ENCODE measurements at regions not wholly inside any gene's neighbourhood (a gene's known extent, or its start where the extent isn't known, plus 50 kb on each side); places are given as distances from the start of the nearest gene placed in this dataset.
"Not testable (repeated sequence)": the region's sequence is repeated elsewhere in the genome, so short reads cannot be mapped to it uniquely, and the experiment has no call there.

DNA sequence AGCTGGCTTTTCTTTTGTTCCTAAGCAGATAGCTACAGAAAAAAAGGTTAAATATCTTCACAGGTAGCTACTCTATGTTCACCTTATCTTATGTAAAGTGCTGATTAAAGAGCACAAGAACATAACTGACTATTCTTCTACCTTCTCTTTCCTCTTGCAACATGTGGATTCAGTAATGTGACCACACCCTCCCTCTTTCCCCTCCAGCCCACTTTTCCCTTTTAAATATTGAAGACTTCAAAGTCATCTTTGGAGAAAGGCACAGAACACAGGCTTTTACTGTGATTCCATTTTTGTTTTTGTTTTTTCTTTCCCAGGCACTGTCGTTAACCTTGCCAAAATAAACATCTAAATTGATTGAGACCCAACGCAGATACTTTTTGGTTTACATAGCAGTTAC, 418.1 kb upstream of the CDH20 start:
- TF ChIP-seq, protein P1, sequence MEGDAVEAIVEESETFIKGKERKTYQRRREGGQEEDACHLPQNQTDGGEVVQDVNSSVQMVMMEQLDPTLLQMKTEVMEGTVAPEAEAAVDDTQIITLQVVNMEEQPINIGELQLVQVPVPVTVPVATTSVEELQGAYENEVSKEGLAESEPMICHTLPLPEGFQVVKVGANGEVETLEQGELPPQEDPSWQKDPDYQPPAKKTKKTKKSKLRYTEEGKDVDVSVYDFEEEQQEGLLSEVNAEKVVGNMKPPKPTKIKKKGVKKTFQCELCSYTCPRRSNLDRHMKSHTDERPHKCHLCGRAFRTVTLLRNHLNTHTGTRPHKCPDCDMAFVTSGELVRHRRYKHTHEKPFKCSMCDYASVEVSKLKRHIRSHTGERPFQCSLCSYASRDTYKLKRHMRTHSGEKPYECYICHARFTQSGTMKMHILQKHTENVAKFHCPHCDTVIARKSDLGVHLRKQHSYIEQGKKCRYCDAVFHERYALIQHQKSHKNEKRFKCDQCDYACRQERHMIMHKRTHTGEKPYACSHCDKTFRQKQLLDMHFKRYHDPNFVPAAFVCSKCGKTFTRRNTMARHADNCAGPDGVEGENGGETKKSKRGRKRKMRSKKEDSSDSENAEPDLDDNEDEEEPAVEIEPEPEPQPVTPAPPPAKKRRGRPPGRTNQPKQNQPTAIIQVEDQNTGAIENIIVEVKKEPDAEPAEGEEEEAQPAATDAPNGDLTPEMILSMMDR (IDR thresholded peaks at IDR 0.05; ENCODE audit: extremely low read depth, insufficient read depth, missing control alignments): no peak
- no peak for DNase-seq (ENCODE audit: low spot score)
- in situ Hi-C loops (cut with MboI; ENCODE audit: low pct_unique_long_range_greater_than_20kb, low sequenced_read_pairs, unreplicated experiment): no loop called here

DNA sequence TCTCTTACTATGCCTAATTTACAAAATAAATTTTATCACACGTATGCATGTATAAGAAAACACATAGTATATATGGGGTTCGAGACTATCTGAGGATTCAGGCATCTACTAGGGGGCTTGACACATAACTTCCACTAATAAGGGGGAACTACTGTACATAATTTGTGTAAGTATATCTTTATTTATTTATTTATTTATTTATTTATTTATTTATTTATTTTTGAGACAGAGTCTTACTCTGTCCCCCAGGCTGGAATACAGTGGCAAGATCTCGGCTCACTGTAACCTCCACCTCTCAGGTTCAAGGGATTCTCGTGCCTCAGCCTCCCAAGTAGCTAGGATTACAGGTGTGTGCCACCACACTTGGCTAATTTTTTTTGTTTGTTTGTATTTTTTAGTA, 414.4 kb upstream of the CDH20 start:
- DNase-seq (ENCODE audit: low spot score); in situ Hi-C loops (cut with MboI; ENCODE audit: low pct_unique_long_range_greater_than_20kb, low sequenced_read_pairs, unreplicated experiment): not testable (repeated sequence)

GRCh38 chr18:60925892-60926291, 407.3 kb upstream of the CDH20 start:
- no peak for DNase-seq (ENCODE audit: low spot score)
- in situ Hi-C loops (cut with MboI; ENCODE audit: low pct_unique_long_range_greater_than_20kb, low sequenced_read_pairs, unreplicated experiment): no loop called here
- TF ChIP-seq, protein P1 (IDR thresholded peaks at IDR 0.05; ENCODE audit: extremely low read depth, insufficient read depth, missing control alignments): no peak

- DNase-seq (ENCODE audit: low spot score): no peak
- in situ Hi-C loops (cut with MboI; ENCODE audit: low pct_unique_long_range_greater_than_20kb, low sequenced_read_pairs, unreplicated experiment): no loop called here
- TF ChIP-seq, protein P1 (IDR thresholded peaks at IDR 0.05; ENCODE audit: extremely low read depth, insufficient read depth, missing control alignments): no peak
Observed at GRCh38 chr18:60929966-60930365, 403.3 kb upstream of the CDH20 start.

GRCh38 chr18:60935041-60935910, 398.0 kb upstream of the CDH20 start:
- in situ Hi-C loops (cut with MboI; ENCODE audit: low pct_unique_long_range_greater_than_20kb, low sequenced_read_pairs, unreplicated experiment): no loop called here
- no peak for DNase-seq (ENCODE audit: low spot score)
- TF ChIP-seq, protein P1 (IDR thresholded peaks at IDR 0.05; ENCODE audit: extremely low read depth, insufficient read depth, missing control alignments): no peak

GRCh38 chr18:60936101-60936500, 397.1 kb upstream of the CDH20 start:
- in situ Hi-C loops (cut with MboI; ENCODE audit: low pct_unique_long_range_greater_than_20kb, low sequenced_read_pairs, unreplicated experiment): no loop called here
- DNase-seq (ENCODE audit: low spot score): no peak
- TF ChIP-seq, protein P1 (IDR thresholded peaks at IDR 0.05; ENCODE audit: extremely low read depth, insufficient read depth, missing control alignments): no peak

GRCh38 chr18:60943297-60943696, 389.9 kb upstream of the CDH20 start:
- in situ Hi-C loops (cut with MboI; ENCODE audit: low pct_unique_long_range_greater_than_20kb, low sequenced_read_pairs, unreplicated experiment): no loop called here
- DNase-seq (ENCODE audit: low spot score): no peak
- TF ChIP-seq, protein P1 (IDR thresholded peaks at IDR 0.05; ENCODE audit: extremely low read depth, insufficient read depth, missing control alignments): no peak

All from GM13977 (cell line).